ENCODE measurements at regions not wholly inside any gene's neighbourhood (a gene's known extent, or its start where the extent isn't known, plus 50 kb on each side); places are given as distances from the start of the nearest gene placed in this dataset.

DNA sequence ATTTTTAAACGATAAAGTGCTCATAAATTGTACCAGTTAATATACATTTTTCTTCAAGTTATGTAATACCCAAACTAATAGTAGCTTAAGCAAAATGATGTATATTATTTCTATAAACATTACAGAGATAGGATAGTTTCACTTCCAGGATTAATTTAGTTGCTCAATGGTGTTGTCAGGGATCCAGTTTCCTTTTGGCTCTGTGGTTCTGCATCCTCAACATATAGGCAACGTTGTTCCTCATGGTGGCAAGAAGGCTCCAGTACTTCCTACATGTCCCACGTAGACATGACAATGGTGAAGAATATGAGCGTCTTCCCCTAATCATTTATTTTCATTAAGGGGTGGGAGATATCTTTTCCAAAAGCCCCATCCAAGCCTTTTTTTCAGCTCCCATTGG, 60.7 kb upstream of the DCD start:
- no peak for DNase-seq

DNA sequence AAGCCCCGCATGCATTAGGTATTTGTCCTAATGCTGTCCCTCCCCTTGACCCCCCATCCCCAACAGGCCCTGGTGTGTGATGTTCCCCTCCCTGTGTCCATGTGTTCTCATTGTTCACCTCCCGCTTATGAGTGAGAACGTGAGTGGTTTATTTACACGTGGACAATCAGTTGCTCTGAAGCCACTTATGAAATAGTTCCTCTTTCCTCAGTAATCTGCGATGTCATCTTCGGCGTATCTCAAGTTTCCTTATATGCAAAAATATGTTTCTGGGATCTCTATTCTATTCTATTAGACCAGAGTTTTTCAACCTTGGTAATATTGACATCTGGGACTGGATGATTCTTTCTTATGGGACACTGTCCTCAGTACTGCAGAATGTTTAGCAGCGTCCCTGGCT, 56.0 kb upstream of the DCD start:
- no peak for DNase-seq

DNA sequence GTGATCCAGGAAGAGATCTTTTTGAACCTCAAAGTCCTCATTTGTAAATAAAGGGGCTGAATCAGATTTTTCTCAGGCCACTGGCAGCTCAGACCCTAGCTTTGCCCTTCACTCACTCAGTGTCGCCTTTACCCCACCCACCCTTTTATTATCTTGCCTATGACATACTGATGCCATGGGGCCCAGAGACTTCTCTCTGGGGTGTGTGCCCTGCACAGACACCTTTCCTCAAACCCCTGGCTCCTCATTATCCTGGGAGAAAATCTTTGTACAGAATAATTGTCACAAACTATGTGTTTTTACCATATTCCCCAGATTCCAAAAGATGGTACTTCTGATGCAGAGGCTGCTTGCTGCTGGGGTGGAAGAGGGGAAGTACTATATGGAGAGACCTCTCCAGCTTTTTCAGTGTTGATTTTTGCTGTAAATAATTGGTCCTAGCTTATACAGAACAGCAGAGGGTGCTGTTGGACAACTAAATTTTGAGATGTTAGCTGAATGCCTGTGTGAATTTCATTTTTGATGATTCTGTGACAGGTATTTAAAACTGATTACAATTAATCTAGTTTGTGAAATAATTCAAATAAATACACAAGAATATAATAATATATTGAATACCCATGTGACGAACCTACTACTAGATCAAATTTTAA, 53.9 kb upstream of the DCD start:
- no peak for DNase-seq

DNA sequence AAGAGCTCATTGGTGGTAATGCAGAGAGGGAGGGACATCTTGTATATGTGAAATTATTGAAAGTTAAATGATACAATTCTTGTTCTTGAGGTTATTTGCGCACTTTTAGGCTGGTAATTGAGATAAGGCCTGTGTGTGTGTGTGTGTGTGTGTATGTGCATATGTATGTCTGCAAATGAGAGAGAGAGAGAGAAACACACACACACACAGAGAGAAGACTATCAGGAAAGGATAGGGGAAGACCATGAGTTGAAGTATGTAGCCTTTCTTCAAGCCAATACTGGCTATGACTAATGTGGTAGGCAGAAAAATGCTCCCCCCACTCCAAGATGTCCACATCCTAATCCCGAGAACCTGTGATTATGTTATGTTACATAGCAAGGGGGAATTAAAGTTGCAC, 52.7 kb upstream of the DCD start:
- no peak for DNase-seq

DNA sequence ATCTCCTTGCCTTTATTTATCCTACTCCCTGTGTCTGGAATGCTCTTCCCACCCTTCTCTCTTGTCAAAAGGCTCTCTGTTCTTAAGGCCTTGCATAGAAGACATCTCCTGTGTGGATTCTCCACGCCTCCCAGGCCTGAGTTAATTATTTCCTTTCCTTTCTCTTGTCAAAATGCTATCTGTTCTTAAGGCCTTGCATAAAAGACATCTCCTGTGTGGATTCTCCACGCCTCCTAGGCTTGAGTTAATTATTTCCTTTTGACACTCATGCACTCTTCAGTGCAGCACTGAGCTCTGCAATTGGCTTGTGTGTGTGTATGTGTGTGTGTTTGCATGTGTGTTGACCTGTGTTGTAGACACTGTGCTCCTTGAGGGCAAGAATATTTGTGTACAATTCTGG, 52.1 kb upstream of the DCD start:
- no peak for DNase-seq

Measured in activated T-cell treated with anti-CD3 and anti-CD28 coated beads, Interleukin-2, amount 50 U/mL, for 1 hour (primary cell).